Sigmoid colon (tissue), 6 donors: ENCODE measurements at regions not wholly inside any gene's neighbourhood (a gene's known extent, or its start where the extent isn't known, plus 50 kb on each side); places are given as distances from the start of the nearest gene placed in this dataset.

ENCODE experiments used
- DNase-seq: peaks from one replicate; pipeline ENCODE4 v3.0.0-alpha.2; 2019
- H3K27ac ChIP-seq, 4 donors: fragments of 200-600 bp; sonication (generic); one replicate each; pipeline ENCODE4 v1.5.1; 2016 to 2019; ENCODE audit warnings: mild to moderate bottlenecking in 1 of 4
- H3K27me3 ChIP-seq, 3 donors: fragments of 200-600 bp; sonication (generic); one replicate each; pipeline ENCODE4 v1.5.1; 2019; ENCODE audit warnings: mild to moderate bottlenecking in 1 of 3
- H3K36me3 ChIP-seq, 4 donors: fragments of 200-600 bp; sonication (generic); one replicate each; pipeline ENCODE4 v1.5.1; 2016 to 2019
- H3K4me1 ChIP-seq, 4 donors: fragments of 200-600 bp; sonication (generic); one replicate each; pipeline ENCODE4 v1.5.1; 2017 to 2019
- H3K4me3 ChIP-seq, 4 donors: fragments of 200-600 bp; sonication (generic); one replicate each; pipeline ENCODE4 v1.5.1; 2017 to 2019; ENCODE audit warnings: mild to moderate bottlenecking in 2 of 4, moderate library complexity in 1 of 4
- H3K9me3 ChIP-seq, 4 donors: fragments of 200-600 bp in 3 of 4; sonication (generic) in 3 of 4; one replicate each; pipeline versions ENCODE4 v1.5.1 to v1.6.1; 2013 to 2019
- EP300 ChIP-seq, 4 donors: sonication (generic); formaldehyde crosslinking; IDR thresholded peaks; one replicate each; pipeline ENCODE4 v1.6.1; 2017; ENCODE audit warnings: antibody characterized with exemption in 4 of 4
- POLR2A ChIP-seq, 2 donors: fragments of 450-650 bp; IDR thresholded peaks; one replicate each; pipeline ENCODE4 v1.6.1; 2016; ENCODE audit warnings: antibody characterized with exemption in 2 of 2, mild to moderate bottlenecking in 2 of 2, moderate library complexity in 2 of 2
- POLR2AphosphoS5 ChIP-seq, 4 donors: sonication (generic); formaldehyde crosslinking; IDR thresholded peaks; one replicate each; pipeline ENCODE4 v1.6.1; 2017; ENCODE audit warnings: antibody characterized with exemption in 4 of 4
- WGBS, 2 donors: extraction: QIAGEN DNeasy Blood & Tissue Kit; methylation state at CpG; one replicate each; pipeline ENCODE4 v1.1.7; 2013; 5-methylcytosine and 5-hydroxymethylcytosine counted together
- intact Hi-C: fragments of 100-400 bp; cut with DNase I; formaldehyde crosslinking; loops from one replicate; pipeline ENCODE4 v1.15.1; 2023
- TF ChIP-seq, protein P1 (sequence below), 4 experiments: fragments of 450-650 bp in 3 of 4; fragments of 200-600 bp in 1 of 4; IDR thresholded peaks; one replicate each; pipeline ENCODE4 v1.5.1; 2016 to 2019; ENCODE audit warnings: antibody characterized with exemption in 4 of 4, mild to moderate bottlenecking in 3 of 4, moderate library complexity in 2 of 4
- donor health status: healthy with polysubstance abuse.
- donor health status: healthy.

DNA sequence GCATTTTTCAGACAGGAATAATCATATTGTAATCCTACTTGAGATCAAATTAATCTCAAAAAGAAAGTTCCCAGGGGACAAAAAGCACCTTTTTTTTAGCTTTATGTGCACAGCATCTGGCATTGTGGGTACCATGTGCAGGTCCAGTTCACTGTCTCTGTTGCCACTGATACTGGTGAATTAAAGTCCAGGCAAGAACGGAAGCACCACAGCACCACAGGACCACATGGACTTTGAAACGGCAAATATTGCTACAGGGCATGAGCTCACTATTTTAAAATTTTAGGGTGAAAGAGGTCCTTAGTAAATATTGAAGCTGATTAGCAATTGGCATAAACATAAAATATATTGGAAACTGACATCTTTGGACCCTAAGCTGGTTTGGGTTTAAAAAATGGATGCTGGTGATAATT, 709.0 kb downstream of the EPM2A start:
- H3K27ac ChIP-seq: no peak overlapping the region
- 25 to 74% methylated on average over 2 of the region's 2 CpGs for WGBS, 2 donors
- H3K4me3 ChIP-seq: no peak overlapping the region
- no peaks in the 10 kb centered on the region for H3K36me3 ChIP-seq
- no peaks in the 10 kb centered on the region for H3K9me3 ChIP-seq
- H3K4me1 ChIP-seq: peaks cover 0 to 8% (median 0%) of the 10 kb centered on the region in 4 donors
- no peak for TF ChIP-seq EP300 (IDR thresholded peaks at IDR 0.05)
- TF ChIP-seq, protein P1, sequence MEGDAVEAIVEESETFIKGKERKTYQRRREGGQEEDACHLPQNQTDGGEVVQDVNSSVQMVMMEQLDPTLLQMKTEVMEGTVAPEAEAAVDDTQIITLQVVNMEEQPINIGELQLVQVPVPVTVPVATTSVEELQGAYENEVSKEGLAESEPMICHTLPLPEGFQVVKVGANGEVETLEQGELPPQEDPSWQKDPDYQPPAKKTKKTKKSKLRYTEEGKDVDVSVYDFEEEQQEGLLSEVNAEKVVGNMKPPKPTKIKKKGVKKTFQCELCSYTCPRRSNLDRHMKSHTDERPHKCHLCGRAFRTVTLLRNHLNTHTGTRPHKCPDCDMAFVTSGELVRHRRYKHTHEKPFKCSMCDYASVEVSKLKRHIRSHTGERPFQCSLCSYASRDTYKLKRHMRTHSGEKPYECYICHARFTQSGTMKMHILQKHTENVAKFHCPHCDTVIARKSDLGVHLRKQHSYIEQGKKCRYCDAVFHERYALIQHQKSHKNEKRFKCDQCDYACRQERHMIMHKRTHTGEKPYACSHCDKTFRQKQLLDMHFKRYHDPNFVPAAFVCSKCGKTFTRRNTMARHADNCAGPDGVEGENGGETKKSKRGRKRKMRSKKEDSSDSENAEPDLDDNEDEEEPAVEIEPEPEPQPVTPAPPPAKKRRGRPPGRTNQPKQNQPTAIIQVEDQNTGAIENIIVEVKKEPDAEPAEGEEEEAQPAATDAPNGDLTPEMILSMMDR (IDR thresholded peaks at IDR 0.05): no peak
- H3K27me3 ChIP-seq: no peaks in the 10 kb centered on the region
- no peak for DNase-seq
- intact Hi-C loops: loop anchor here (5.0 kb wide), 1 partner anchor 439 kb away; no protein-coding TSS in a partner anchor

DNA sequence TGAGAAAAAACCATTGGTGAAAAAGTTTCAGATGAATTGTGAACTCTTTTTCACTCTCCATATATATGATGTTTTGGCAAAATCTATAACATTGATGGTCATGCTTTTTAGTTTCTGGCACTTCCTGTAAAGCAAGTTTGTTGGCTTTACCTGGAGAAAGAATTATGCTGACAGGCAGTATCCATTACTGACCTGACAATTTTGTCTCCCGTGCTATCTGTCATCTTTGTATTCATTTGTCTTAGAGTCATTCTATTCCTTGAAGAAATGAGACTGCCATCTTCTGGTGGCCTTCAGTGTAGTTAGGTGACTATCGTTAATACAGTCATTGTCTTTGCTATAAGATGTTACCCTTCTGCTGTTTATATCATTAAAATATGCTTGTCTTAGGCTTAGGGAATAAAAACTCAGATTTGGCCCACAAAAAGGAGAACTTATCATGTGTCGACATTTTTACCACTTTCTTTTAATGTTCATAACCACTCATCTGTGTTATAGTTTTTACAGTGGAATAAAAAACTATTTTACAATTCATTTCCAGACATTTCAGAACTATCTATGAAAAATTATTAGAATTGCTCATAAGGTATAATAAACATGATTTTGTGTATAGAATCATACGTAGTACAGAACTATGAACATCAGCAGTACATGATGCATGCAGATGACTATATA, 707.0 kb downstream of the EPM2A start:
- no peak overlapping the region for H3K4me3 ChIP-seq
- TF ChIP-seq, protein P1 (IDR thresholded peaks at IDR 0.05): peak in 1 of 4 experiments; percentile 30
- TF ChIP-seq EP300 (IDR thresholded peaks at IDR 0.05) (no peak), POLR2AphosphoS5 (IDR thresholded peaks at IDR 0.05) (no peak)
- intact Hi-C loops: loop anchor here (5.0 kb wide), 1 partner anchor 441 kb away; no protein-coding TSS in a partner anchor
- H3K27ac ChIP-seq: no peak overlapping the region
- DNase-seq: no peak
- no peaks in the 10 kb centered on the region for H3K9me3 ChIP-seq
- peaks cover 0 to 4% (median 0%) of the 10 kb centered on the region in 4 donors for H3K4me1 ChIP-seq
- 25 to 40% methylated on average over 4 of the region's 4 CpGs for WGBS, 2 donors
- no peaks in the 10 kb centered on the region for H3K27me3 ChIP-seq
- H3K36me3 ChIP-seq: no peaks in the 10 kb centered on the region

DNA sequence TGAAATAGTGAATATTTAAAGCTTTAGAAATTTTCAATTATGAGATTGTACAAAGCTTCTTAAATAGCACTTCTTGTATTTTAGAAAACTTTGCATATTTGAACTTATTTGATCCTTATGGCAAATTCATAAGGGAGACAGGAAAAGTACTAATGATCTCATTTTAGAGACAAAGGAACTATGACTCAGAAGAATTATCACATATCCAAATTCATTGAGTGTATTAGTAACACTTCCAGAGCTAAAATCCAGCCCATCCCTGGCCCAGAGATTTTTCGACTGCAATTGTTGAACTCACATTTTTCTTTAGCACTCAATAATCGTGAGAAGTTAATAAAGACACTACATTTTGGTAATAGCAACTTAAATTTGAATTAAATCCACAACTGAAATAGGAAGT, 704.3 kb downstream of the EPM2A start:
- intact Hi-C loops: no loop called here
- whole genome bisulfite sequencing, 2 donors: 86% methylated on average over 2 of the region's 2 CpGs
- Histone ChIP-seq H3K4me1 (no peaks in the 10 kb centered on the region), H3K27ac (no peak overlapping the region), H3K27me3 (no peaks in the 10 kb centered on the region), H3K9me3 (no peaks in the 10 kb centered on the region), H3K36me3 (no peaks in the 10 kb centered on the region), H3K4me3 (no peak overlapping the region)
- no peak for TF ChIP-seq POLR2AphosphoS5 (IDR thresholded peaks at IDR 0.05)
- TF ChIP-seq EP300 (IDR thresholded peaks at IDR 0.05): no peak
- TF ChIP-seq, protein P1 (IDR thresholded peaks at IDR 0.05): no peak
- no peak for TF ChIP-seq POLR2A (IDR thresholded peaks at IDR 0.05)
- DNase-seq: no peak

DNA sequence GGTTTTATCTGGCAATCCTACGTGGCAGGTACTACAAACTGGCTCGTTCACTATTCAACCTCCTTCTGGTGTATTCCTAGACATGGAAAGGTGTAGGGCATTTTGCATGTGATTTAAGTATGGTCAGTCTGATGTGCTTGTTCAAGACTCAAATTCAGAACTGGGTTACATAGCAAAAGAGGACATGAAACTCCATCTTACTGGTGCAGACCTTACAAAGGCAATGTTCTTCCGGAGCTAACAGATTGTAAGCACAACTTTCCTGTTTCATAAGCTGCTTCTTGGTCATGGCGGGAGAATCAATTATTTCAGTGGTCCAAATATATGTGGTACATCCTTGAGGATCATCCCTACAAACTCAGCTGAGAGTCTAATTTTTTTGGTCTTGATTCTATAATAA, 703.4 kb downstream of the EPM2A start:
- intact Hi-C loops: no loop called here
- no peak overlapping the region for H3K4me3 ChIP-seq
- 77 to 80% methylated on average over 4 of the region's 4 CpGs for WGBS, 2 donors
- no peaks in the 10 kb centered on the region for H3K4me1 ChIP-seq
- DNase-seq: no peak
- no peaks in the 10 kb centered on the region for H3K27me3 ChIP-seq
- no peaks in the 10 kb centered on the region for H3K36me3 ChIP-seq
- H3K9me3 ChIP-seq: no peaks in the 10 kb centered on the region
- TF ChIP-seq, protein P1 (IDR thresholded peaks at IDR 0.05): no peak
- TF ChIP-seq POLR2AphosphoS5 (IDR thresholded peaks at IDR 0.05) (no peak), EP300 (IDR thresholded peaks at IDR 0.05) (no peak), POLR2A (IDR thresholded peaks at IDR 0.05) (no peak)
- H3K27ac ChIP-seq: no peak overlapping the region
